DND-41 (cell line): ENCODE measurements at regions not wholly inside any gene's neighbourhood (a gene's known extent, or its start where the extent isn't known, plus 50 kb on each side); places are given as distances from the start of the nearest gene placed in this dataset.

Experiments
- ATAC-seq: fragments of 200-7000 bp; cut with Tn5 transposase; 3 replicates; pipeline ENCODE4 v1.9.1; 2021; ENCODE audit warnings: low read depth; ENCODE audit not compliant: insufficient read depth
- DNase-seq: peaks from one replicate; pipeline ENCODE4 v3.0.0-alpha.2; 2020
- H2AFZ ChIP-seq: 2 replicates; pipeline ENCODE4 v1.6.0; 2012; ENCODE audit warnings: low read depth, low read length
- H3K27ac ChIP-seq: 2 replicates; pipeline ENCODE4 v1.5.1; 2012; ENCODE audit warnings: low read length, inconsistent platforms
- H3K27me3 ChIP-seq: fragments of 200-600 bp; sonication (generic); 2 replicates; pipeline ENCODE4 v1.6.0; 2012; ENCODE audit warnings: low read length, mild to moderate bottlenecking, inconsistent platforms; ENCODE audit not compliant: insufficient read depth, poor library complexity
- H3K36me3 ChIP-seq: 2 replicates; pipeline ENCODE4 v1.5.1; 2012; ENCODE audit warnings: low read length, inconsistent platforms; ENCODE audit not compliant: insufficient read depth
- H3K4me1 ChIP-seq: 2 replicates; pipeline ENCODE4 v1.5.1; 2012; ENCODE audit warnings: mild to moderate bottlenecking, low read length; ENCODE audit not compliant: insufficient read depth
- H3K4me2 ChIP-seq: 2 replicates; pipeline ENCODE4 v1.6.0; 2012; ENCODE audit warnings: mild to moderate bottlenecking, moderate library complexity, low read length, inconsistent platforms; ENCODE audit not compliant: insufficient read depth
- H3K4me3 ChIP-seq, 2 experiments: fragments of 200-600 bp in 1 of 2; shearing (Covaris generic) in 1 of 2; 2 replicates each; pipeline ENCODE4 v1.5.1; 2012 to 2016; ENCODE audit warnings: inconsistent platforms in 2 of 2, low read length in 2 of 2, mild to moderate bottlenecking in 2 of 2, low read depth in 1 of 2, moderate library complexity in 1 of 2
- H3K79me2 ChIP-seq: 2 replicates; pipeline ENCODE4 v1.6.0; 2012; ENCODE audit warnings: low read length, inconsistent platforms; ENCODE audit not compliant: insufficient read depth
- H3K9ac ChIP-seq: 2 replicates; pipeline ENCODE4 v1.6.0; 2012; ENCODE audit warnings: low read depth, mild to moderate bottlenecking, inconsistent platforms, low read length, moderate library complexity
- H3K9me3 ChIP-seq: 2 replicates; pipeline ENCODE4 v1.5.1; 2012; ENCODE audit warnings: low read length, moderate library complexity, mild to moderate bottlenecking, inconsistent platforms; ENCODE audit not compliant: insufficient read depth, severe bottlenecking
- H4K20me1 ChIP-seq: 2 replicates; pipeline ENCODE4 v1.6.0; 2012; ENCODE audit warnings: low read length; ENCODE audit not compliant: insufficient read depth
- EZH2 ChIP-seq: IDR thresholded peaks from 3 replicates; pipeline ENCODE4 v1.6.1; 2012; ENCODE audit warnings: borderline replicate concordance, low read depth, mild to moderate bottlenecking, moderate library complexity, low read length, inconsistent platforms; ENCODE audit not compliant: severe bottlenecking
- TF ChIP-seq, protein P1 (sequence below): IDR thresholded peaks from 2 replicates; pipeline ENCODE4 v1.5.1; 2012; ENCODE audit warnings: borderline replicate concordance, low read length, moderate library complexity, mild to moderate bottlenecking; ENCODE audit not compliant: poor library complexity, severe bottlenecking; ENCODE audit errors: extremely low read depth

DNA sequence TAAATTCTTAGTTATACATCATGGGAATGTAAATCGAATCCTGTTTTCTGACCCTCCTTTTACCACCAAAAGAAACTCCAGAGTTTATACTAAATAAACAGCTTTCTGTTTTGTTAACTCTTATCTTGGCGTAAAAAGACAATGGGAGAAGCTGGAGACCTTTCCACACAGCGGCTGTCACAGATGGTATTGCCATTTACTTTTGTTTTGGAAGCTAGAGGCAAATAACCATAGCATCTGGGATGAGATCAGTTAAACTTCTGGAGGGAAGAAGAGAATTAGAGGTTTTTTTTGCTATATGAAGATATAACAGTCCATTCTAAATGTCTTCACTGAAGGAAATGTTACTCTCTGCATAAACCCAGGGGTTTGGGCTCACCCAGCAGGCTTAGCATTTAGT lies 258.9 kb downstream of the REEP3 start:
- H3K27ac ChIP-seq: no peak overlapping the region
- ATAC-seq (no peak), DNase-seq (no peak)
- H3K9me3 ChIP-seq: no peaks in the 10 kb centered on the region
- no peak overlapping the region for H3K4me2 ChIP-seq
- no peak overlapping the region for H3K4me3 ChIP-seq
- H3K79me2 ChIP-seq: no peaks in the 10 kb centered on the region
- H3K9ac ChIP-seq: no peak overlapping the region
- H3K27me3 ChIP-seq: peaks cover 3% of the 10 kb centered on the region
- no peak overlapping the region for H2AFZ ChIP-seq
- no peaks in the 10 kb centered on the region for H3K36me3 ChIP-seq
- no peaks in the 10 kb centered on the region for H3K4me1 ChIP-seq
- H4K20me1 ChIP-seq: no peaks in the 10 kb centered on the region
- TF ChIP-seq, protein P1, sequence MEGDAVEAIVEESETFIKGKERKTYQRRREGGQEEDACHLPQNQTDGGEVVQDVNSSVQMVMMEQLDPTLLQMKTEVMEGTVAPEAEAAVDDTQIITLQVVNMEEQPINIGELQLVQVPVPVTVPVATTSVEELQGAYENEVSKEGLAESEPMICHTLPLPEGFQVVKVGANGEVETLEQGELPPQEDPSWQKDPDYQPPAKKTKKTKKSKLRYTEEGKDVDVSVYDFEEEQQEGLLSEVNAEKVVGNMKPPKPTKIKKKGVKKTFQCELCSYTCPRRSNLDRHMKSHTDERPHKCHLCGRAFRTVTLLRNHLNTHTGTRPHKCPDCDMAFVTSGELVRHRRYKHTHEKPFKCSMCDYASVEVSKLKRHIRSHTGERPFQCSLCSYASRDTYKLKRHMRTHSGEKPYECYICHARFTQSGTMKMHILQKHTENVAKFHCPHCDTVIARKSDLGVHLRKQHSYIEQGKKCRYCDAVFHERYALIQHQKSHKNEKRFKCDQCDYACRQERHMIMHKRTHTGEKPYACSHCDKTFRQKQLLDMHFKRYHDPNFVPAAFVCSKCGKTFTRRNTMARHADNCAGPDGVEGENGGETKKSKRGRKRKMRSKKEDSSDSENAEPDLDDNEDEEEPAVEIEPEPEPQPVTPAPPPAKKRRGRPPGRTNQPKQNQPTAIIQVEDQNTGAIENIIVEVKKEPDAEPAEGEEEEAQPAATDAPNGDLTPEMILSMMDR: no peak

DNA sequence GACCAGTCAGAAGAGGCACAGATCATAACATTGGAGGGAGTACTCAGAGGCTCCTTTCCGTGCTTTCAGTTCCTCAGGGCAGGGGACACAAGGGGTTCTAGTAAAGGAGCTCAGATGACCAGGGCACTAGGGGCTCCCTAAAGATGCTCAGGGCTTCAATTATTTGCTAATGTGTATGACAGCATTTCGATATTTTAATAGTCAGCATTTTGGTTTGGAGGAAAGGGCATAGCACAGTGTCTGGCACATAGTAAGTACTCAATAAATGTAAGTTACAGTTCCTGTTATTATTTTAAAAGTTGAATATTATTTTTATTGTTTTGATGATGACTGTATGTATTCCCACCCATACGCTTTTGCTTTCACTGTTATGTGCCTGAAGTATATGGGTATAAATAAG lies 260.0 kb downstream of the REEP3 start:
- peaks cover 3% of the 10 kb centered on the region for H3K27me3 ChIP-seq
- H3K4me3 ChIP-seq: no peak overlapping the region
- no peaks in the 10 kb centered on the region for H3K36me3 ChIP-seq
- H3K4me1 ChIP-seq: no peaks in the 10 kb centered on the region
- TF ChIP-seq, protein P1: no peak
- no peak for TF ChIP-seq EZH2
- no peak overlapping the region for H3K4me2 ChIP-seq
- no peaks in the 10 kb centered on the region for H4K20me1 ChIP-seq
- no peaks in the 10 kb centered on the region for H3K79me2 ChIP-seq
- H3K9ac ChIP-seq: no peak overlapping the region
- no peaks in the 10 kb centered on the region for H3K9me3 ChIP-seq
- no peak for ATAC-seq
- no peak overlapping the region for H2AFZ ChIP-seq
- DNase-seq: no peak
- no peak overlapping the region for H3K27ac ChIP-seq

DNA sequence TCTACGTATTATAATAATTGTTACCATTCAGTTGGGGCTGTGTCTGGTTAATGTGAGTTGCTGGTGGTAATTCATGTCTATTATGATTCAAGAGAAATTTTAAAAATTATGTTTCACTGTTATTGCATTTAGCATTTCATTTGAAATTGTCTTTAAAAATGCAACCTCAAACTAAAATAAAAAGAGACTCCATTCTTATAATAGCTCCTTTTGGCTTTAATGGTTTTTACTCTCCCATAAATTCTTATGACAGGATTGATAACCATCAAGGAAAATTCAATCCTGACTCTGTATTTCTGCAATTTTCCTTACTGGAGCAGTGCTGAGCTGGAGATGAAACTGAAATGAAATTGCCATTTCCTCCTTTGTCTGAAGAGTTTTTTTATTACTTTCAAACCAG lies 262.7 kb downstream of the REEP3 start:
- Histone ChIP-seq H3K4me3 (no peak overlapping the region), H3K36me3 (no peaks in the 10 kb centered on the region), H3K27me3 (peaks cover 3% of the 10 kb centered on the region), H3K4me2 (no peak overlapping the region), H3K4me1 (no peaks in the 10 kb centered on the region), H3K79me2 (no peaks in the 10 kb centered on the region), H3K27ac (no peak overlapping the region), H3K9me3 (no peaks in the 10 kb centered on the region), H3K9ac (no peak overlapping the region), H2AFZ (no peak overlapping the region), H4K20me1 (no peaks in the 10 kb centered on the region)
- no peak for DNase-seq
- no peak for TF ChIP-seq EZH2
- TF ChIP-seq, protein P1: no peak
- ATAC-seq: no peak
